ENCODE measurements at regions not wholly inside any gene's neighbourhood (a gene's known extent, or its start where the extent isn't known, plus 50 kb on each side); places are given as distances from the start of the nearest gene placed in this dataset.

DNA sequence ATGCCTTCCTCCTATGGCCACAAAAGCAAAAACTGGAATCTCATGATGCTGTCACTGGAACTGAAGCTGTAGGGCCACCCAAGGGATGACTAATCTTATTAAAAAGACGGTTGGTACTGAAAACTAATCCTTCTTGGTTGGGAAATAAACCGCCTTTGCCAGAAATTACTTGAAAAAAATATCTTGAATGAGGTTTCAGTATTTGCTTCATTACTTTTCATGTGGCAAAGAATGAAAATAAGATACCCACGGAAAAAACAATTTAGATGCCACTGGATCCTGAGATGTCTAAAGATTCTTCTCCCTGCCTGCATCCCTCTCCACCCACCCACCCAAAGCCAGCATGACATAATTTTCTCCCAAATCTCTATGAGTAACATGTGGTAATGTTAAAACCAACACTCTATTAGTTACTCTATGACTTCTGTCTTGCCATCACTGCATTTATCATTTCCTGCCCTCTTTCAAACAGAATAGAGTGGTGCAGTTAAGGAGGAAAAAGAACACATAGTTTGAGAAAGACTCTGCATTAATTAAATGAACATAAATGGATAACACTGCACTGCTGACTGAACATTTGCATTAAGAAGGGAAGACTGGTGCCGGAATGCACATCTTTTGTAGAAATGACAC lies 111.8 kb upstream of the DPH6 start:
- TF ChIP-seq, protein P1, sequence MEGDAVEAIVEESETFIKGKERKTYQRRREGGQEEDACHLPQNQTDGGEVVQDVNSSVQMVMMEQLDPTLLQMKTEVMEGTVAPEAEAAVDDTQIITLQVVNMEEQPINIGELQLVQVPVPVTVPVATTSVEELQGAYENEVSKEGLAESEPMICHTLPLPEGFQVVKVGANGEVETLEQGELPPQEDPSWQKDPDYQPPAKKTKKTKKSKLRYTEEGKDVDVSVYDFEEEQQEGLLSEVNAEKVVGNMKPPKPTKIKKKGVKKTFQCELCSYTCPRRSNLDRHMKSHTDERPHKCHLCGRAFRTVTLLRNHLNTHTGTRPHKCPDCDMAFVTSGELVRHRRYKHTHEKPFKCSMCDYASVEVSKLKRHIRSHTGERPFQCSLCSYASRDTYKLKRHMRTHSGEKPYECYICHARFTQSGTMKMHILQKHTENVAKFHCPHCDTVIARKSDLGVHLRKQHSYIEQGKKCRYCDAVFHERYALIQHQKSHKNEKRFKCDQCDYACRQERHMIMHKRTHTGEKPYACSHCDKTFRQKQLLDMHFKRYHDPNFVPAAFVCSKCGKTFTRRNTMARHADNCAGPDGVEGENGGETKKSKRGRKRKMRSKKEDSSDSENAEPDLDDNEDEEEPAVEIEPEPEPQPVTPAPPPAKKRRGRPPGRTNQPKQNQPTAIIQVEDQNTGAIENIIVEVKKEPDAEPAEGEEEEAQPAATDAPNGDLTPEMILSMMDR (IDR thresholded peaks at IDR 0.05), result no peak
- no peak for TF ChIP-seq SIN3A (IDR thresholded peaks at IDR 0.05; ENCODE audit: borderline replicate concordance, insufficient read depth, low read depth, low read length)
- TF ChIP-seq POLR2AphosphoS5 (IDR thresholded peaks at IDR 0.05; ENCODE audit: low read depth, low read length), result no peak
- TF ChIP-seq, protein P2, sequence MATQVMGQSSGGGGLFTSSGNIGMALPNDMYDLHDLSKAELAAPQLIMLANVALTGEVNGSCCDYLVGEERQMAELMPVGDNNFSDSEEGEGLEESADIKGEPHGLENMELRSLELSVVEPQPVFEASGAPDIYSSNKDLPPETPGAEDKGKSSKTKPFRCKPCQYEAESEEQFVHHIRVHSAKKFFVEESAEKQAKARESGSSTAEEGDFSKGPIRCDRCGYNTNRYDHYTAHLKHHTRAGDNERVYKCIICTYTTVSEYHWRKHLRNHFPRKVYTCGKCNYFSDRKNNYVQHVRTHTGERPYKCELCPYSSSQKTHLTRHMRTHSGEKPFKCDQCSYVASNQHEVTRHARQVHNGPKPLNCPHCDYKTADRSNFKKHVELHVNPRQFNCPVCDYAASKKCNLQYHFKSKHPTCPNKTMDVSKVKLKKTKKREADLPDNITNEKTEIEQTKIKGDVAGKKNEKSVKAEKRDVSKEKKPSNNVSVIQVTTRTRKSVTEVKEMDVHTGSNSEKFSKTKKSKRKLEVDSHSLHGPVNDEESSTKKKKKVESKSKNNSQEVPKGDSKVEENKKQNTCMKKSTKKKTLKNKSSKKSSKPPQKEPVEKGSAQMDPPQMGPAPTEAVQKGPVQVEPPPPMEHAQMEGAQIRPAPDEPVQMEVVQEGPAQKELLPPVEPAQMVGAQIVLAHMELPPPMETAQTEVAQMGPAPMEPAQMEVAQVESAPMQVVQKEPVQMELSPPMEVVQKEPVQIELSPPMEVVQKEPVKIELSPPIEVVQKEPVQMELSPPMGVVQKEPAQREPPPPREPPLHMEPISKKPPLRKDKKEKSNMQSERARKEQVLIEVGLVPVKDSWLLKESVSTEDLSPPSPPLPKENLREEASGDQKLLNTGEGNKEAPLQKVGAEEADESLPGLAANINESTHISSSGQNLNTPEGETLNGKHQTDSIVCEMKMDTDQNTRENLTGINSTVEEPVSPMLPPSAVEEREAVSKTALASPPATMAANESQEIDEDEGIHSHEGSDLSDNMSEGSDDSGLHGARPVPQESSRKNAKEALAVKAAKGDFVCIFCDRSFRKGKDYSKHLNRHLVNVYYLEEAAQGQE (IDR thresholded peaks at IDR 0.05; ENCODE audit: insufficient read depth in 1 of 2, low read depth in 2 of 2, low read length in 1 of 2), result no peak
- no peak for TF ChIP-seq TCF7L2 (IDR thresholded peaks at IDR 0.05; ENCODE audit: low read depth, low read length)

All from Panc1 (cell line).